HEK293T (cell line): ENCODE measurements at regions not wholly inside any gene's neighbourhood (a gene's known extent, or its start where the extent isn't known, plus 50 kb on each side); places are given as distances from the start of the nearest gene placed in this dataset.

Source experiments
- ARNT ChIP-seq: fragments of 450-650 bp; IDR thresholded peaks from 2 replicates; pipeline ENCODE4 v1.6.1; 2017; ENCODE audit warnings: mild to moderate bottlenecking
- BHLHE40 ChIP-seq: fragments of 450-650 bp; IDR thresholded peaks from 2 replicates; pipeline ENCODE4 v1.6.1; 2016; ENCODE audit warnings: mild to moderate bottlenecking, moderate library complexity, borderline replicate concordance
- ELF4 ChIP-seq: fragments of 450-650 bp; IDR thresholded peaks from 2 replicates; pipeline ENCODE4 v1.6.1; 2017; ENCODE audit warnings: antibody characterized with exemption
- FOXK2 ChIP-seq: fragments of 450-650 bp; IDR thresholded peaks from 2 replicates; pipeline ENCODE4 v1.6.1; 2016; ENCODE audit warnings: mild to moderate bottlenecking
- FOXM1 ChIP-seq: fragments of 450-650 bp; IDR thresholded peaks from 2 replicates; pipeline ENCODE4 v1.6.1; 2017; ENCODE audit warnings: mild to moderate bottlenecking, borderline replicate concordance
- HDGF ChIP-seq: fragments of 450-650 bp; IDR thresholded peaks from 2 replicates; pipeline ENCODE4 v1.6.1; 2017; ENCODE audit warnings: antibody characterized with exemption, borderline replicate concordance
- SUZ12 ChIP-seq: fragments of 450-650 bp; IDR thresholded peaks from 2 replicates; pipeline ENCODE4 v1.6.1; 2016; ENCODE audit warnings: mild to moderate bottlenecking

GRCh38 chr4:59102311-59102710 lies 1992.1 kb upstream of the IGFBP7 start:
- no peak for TF ChIP-seq ARNT
- TF ChIP-seq FOXK2, result no peak
- no peak for TF ChIP-seq BHLHE40
- TF ChIP-seq HDGF, result no peak
- no peak for TF ChIP-seq SUZ12
- no peak for TF ChIP-seq ELF4
- no peak for TF ChIP-seq FOXM1
